HT1080 (cell line): ENCODE measurements at regions not wholly inside any gene's neighbourhood (a gene's known extent, or its start where the extent isn't known, plus 50 kb on each side); places are given as distances from the start of the nearest gene placed in this dataset.
A peak's percentile ranks its signal among the peaks of the same experiment; 100 is the strongest.

ENCODE experiments used
- DNase-seq: peaks from one replicate; pipeline ENCODE4 v3.0.0-alpha.2; 2015; ENCODE audit warnings: low read depth

DNA sequence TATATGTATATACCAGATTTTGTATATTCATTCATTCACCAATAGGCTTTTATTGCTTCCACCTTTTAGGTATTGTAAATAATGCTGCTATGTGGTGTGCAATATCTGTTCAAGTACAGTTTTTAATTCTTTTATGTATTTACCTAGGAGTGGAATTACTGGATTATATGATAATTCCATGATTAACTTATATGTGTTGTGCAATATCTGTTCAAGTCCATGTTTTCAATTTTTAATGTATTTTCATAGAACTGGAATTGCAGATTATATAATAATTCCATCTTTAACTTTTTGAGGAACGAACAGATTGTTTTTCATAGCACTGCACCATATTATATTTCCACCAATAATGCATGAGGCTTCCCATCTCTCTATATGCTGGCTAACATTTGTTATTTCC, 50.6 kb upstream of the L3MBTL4 start:
- DNase-seq, result no peak

DNA sequence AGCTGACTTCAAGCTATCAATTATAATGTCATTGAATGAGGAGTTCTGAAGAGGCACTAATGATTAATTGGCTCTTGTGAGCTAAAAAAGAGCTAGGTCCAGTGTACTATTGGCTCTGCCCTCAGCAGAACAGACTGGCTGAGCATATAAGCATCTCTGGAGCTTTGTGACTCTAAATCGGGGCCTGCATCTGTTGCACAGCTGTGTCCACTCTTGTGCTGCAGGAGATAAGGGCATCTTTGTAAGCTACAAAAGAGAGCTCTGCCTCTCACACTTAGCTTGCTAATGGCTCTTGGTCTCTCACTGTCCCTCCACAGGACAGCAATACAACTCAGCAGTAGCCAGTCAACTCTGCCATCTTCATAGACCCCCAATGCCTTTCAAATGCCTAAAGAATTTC, 61.5 kb upstream of the L3MBTL4 start:
- DNase-seq, result no peak

DNA sequence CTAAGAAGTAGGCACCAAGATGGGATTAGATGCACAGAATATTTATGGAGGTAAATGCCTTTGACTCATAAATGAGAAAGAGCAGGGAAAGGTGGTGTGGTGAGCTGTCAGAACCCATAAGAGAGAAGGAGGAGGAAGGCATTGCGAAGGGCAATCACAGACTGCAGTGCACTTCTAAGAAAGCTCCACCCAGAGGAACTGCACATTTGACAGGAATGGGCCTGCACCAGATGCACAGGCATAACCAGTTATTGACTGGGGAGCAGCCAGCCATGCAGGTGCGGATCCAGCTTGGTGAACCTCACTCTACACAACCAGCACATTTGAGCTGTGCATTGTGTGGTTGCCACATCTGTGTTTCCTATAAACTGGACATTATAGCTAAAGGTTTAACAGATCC, 62.2 kb upstream of the L3MBTL4 start:
- DNase-seq, result no peak

DNA sequence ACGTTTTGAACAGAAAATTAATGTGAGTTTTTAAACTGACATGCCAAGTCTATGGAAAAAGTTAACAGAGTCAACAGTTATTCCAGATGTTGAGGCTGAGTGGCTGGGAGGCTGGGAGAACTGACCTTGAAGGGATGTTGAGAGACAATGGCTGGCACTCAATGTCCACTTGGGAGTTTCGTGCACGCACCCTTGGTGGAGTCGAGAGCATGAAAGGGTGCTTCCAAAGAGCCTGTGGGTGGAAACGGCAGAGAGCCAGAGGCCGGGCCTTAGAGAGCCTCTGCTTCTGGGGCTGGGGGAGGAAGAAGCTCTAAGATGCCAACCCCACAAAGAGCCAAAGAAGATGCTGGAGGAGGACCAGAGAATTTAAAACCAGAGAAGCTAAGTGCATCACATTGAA, 63.4 kb upstream of the L3MBTL4 start:
- no peak for DNase-seq

DNA sequence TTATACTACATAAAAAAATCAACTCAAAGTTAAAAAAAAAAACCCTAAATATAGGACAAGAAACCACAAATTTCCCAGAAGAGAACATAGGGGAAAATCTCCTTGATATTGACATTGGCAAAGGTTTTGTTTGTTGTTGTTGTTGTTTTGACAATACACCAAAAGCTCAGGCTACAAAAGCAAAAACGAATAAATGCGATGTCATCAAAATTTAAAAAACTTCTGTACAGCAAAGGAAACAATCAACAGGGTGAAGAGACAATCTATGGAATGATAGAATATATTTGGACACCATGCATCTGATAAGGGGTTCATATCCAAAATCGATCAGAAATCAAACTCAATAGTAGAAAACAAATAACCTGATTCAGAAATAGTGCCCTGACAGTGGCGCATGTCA, 65.0 kb upstream of the L3MBTL4 start:
- no peak for DNase-seq

DNA sequence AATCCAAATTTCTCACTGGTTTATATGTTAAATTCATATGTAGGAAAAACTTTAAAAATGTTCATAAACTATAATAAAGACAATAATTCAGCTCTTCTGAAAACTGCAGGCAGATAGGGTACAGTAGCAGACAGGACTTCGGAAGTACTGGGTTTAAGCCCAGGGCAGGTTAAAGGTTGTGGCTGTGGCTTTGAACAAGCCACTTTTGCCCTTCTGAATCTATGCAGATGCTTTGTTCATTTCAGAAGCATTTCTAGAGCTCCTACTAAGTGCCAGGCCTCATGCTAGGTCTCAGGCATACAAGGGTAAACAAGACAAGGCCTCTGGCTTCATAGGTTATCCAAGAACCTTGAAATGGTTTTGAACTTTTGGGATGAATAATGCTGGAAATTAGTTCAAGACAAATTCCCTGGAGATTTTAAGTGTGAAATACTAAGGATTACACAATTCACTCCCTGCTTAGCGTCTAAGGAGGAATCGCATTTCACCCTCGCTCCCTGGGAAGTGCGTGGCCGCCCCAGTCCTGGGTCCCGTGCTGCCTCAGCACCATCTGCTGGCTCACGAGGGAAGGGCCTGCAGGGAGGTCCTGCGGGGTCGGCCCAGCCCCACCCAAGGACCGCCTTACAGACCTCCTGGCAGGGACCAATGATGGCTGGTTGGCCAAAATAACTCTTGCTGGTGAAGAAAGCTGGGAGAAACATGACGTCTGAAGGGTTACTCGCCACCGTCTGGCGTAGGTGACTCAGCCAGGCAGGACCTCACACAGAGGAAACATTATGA, 67.7 kb upstream of the L3MBTL4 start:
- DNase-seq, result peak; percentile 67

DNA sequence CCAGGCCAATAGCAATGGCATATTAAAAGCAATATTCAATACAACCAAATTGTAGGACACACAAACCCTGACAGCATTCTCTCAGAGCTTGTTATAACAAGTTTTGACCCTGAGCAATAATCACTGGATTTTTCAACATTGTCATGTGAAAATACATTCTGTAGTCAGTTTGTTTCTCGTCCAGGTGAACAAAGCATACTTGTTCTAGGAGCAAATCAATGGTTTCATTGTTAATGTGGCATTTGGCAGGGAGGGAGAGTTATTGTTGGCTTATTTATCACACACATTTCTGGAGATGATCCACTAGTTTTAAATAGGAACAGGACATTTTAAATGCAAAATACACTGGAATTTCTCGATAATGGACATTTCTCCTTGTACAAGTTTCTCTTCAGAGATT, 69.9 kb upstream of the L3MBTL4 start:
- DNase-seq, result no peak

DNA sequence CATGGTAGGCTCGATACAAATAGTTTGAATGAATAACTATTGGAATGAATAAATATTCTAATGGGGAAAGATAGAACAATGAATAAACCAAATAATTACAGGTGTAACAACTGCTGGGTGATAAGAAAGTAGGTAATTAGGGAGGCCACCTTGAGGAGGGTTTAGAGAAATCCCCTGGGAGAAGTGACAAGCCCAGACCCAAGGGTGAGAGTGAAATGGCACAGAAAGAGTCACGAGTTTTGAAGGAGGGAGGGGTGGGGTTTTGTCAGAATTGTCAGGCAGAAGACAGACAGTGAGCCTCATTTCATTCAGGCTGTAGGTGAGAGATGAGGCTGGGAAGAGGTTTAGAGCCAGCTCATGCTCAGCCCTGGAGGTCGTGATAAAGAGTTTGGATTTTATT, 71.6 kb upstream of the L3MBTL4 start:
- no peak for DNase-seq

DNA sequence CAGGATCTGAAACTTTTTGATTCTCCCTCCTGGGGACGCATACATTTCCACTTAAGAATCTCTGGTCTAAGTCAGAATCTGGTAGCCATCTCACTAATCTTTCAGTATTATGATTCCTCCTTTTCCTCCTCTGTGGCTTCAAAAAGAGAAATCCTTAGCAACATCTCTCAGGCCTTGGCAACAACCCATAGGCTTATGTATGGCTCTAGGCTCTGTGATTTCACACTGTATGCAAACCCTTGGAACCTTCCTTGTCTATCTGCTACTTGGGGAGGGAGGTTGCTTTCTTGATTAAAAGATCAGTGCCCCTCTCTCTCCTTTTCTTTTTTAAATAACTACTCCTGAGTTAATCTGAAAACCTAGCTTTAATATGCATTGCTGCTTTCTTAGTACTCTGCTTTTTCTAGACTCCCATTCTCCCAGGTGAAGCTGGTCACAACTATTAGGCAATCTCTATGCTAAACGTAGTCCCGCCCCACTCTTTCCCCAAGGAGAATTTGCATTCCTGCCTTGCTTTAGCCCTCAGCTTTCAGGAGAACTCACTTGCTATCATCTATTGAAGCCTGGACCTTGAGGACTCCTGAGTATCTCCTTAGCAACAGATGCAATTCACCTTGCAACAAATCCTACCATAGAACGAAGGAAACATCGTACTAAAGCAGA, 72.2 kb upstream of the L3MBTL4 start:
- DNase-seq, result no peak

DNA sequence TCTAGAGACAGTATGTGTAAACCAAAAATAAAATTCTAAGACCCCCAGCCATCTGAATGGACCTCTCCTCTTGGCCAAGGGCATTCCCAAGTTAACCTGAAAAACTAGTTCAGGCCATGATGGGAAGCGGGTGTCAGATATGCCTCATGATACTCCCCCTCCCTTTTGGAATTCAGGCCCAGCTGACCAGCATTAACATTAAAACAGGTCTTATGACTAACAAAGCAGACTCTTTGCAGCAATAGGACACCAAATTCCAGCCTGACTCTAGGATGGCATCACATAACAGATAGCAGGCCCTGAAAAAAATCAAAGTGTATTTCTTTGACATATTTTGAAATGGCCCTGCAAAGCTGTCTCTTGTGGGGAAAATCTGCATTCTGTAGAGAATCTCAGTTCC, 73.3 kb upstream of the L3MBTL4 start:
- no peak for DNase-seq

DNA sequence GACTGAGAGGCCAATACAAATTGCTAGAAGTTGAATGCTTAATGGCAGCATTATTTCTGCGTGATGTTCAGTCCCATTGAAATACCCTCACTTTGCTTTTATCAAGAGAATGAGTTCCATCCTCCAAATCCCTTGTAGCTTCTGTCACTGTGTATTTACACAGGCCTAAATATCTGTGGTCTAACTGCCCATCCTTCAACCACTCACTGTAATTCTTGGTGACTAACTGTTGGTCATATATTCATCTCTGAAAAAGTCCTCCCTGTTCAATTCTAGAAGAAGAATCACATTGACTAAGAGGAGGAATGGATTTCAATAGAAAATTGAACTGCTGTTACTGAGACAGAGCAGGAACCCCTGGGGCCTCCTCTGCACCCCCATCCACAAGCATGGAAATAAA, 74.2 kb upstream of the L3MBTL4 start:
- peak; percentile 10 for DNase-seq

DNA sequence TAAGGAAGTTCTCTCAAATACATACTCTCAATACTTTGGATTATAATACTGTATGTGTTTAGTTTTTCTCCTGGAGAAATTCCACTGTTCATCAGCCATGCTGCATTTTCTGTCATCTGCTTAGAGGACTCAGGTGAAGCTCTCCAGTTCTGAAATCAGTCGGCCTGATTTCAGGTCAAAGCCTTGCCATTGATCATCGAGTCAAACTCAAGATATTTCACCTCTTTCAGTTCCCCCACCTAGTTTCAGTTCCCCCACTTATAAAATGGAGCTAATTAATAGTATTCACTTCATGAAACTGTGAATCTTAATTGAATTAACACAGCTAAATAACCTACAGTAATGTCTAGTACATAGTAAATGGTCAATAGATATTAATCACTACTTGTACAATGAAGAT, 75.3 kb upstream of the L3MBTL4 start:
- no peak for DNase-seq

DNA sequence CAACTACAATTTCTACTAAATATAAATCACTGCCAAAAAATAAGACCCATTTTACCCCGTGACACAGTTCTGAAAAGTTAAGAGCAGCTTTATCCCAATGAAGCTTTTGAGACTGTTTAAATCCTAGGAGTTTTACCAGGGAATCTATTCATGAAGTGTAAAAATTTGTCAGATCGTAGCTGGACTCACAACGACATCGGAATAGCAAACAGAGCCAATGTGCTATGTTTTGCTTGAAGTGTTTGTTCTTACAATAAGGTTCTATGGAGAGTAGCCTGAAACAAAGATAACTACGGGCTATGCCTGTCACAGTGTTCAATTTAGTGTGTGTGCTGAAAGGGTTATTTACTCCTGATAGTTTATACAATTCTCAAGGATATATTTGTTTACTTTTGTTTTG, 78.5 kb upstream of the L3MBTL4 start:
- DNase-seq, result no peak

DNA sequence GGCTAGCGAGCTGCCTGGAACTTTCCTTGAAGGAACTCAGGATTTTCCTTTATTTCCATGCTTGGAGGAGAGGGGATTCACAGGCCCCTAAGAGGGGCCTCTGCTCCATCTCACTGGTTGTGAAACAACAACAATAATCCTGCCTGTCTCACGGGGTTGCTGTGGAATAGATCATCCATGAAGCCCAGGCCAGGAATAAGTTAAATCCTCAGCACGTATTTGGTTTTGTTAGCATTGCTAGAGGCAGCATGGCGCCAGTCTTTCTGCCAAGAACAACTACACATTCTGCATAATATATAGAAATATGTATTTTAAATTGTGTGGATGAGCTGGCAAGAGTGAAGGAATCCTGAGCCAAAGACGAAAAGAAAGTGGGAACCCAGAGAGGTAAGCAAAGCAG, 80.8 kb upstream of the L3MBTL4 start:
- DNase-seq, result no peak

DNA sequence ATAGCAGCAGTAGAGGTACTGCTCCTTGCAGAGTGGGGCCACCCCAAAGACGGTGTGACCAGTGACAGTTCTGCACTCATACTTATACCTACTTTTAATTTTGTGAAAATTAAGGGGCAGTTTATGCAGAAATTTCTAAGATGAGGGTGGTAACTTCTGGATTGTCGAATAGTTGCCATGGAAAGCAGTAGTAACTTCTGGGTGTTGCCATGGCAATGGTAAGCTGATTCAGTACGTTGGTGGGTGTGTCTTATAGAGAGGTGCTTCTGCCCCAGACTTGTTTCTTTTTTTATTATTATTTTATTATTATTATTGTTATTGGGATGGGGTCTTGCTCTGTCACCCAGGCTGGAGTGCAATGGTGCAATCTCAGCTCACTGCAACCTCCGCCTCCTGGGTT, 82.8 kb upstream of the L3MBTL4 start:
- DNase-seq, result no peak

DNA sequence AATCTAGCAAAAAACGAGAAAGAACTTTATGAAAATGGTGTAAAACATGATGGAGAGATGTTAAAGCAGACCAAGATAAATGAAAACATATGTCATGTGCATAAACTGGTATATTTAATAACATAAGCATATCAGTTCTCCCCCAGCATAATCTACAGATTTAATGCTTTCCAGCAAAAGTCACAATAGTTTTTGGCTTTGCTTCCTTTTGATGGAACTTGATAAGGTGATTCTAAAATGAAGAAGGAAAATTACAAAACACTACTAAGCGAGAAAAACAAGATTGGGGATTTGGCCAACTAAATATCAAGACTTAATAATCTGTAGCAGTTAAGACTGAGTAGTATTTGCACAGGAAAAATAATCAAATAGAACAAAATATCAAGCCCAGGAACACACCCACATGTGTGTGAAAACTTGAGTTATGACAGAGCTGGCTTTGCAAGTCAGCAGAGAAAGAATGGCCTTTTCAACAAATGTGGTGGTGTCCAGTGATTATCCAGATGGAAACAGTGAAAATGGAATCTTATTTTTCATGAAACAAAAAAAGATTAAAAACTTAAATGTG, 83.7 kb upstream of the L3MBTL4 start:
- DNase-seq, result no peak

DNA sequence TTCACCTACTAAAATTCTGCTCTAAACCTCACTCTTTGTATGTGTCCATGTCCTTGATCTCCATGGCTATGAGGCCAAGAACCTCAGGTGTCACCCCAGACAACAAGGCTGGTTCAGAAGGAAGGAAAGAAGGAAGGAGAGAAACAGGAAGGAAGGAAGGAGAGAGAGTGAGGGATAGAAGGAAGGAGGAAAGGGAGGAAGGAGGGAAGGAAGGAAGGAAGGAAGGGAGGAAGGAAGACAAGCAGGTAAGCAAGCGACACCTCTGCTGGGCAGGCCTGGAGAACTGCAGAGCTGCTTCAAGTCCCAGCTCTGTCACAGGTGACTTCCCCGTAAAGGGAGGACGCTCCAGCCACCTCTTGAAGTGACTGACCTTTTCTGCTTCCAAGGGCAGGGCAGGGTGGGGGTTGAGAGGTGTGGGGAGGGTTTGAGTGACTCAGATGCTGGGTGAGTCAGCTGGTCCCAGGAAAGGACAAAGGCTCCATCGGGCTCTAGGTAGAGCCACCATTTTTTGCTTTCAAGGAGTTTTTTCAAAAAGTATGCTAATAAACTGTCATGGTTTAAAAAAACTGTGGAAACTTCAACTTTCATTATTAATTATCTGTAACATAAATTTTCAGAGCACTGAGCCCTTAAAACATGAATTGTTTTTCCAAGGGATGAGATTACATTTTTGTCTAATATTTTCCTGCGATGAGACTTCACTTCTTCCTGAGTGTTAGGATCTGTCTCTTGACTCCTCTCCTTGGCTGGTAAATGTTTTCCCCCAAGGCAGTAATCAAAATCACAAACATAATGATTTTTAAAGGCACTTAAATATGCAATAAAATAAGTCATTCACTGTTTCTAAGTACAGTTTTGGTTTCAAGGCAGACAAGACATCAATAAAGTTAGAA, 90.1 kb upstream of the L3MBTL4 start:
- no peak for DNase-seq

DNA sequence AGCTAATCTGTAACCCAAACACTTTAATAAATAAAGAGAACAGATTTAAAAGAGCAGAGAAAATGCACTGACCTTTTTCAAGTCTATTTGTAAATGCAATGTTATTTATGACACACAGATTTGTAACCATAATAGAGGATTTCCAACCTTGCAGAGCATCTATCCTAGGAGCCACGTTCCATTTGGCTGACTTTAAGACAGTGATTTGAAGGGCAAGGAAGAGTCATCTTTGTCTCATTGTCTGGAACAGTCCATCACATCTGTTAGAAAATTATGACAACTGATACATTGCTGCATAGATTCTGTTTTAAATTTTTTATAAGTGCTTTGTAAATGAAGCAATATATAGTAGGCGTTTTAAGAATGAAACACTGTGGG, 90.8 kb upstream of the L3MBTL4 start:
- no peak for DNase-seq

DNA sequence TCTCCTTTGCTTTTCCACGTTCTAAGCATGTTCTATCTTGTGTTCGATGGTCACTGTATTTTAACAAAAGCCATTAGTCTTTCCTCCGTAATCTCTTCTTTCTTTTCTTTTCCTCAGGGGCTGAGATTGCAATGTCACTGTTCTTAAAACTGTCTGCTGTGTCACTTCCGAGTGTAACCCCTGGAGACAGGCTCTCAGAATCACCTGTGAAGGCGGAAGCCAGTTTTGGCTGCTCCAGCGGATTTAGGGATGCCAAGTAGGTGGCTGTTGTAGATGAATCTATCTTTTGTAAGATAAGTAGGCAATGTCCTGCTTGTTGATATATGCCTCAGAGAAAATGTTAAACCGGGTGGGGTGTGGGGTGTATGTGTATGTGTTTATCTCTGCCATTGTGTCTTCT, 94.7 kb upstream of the L3MBTL4 start:
- DNase-seq, result no peak

DNA sequence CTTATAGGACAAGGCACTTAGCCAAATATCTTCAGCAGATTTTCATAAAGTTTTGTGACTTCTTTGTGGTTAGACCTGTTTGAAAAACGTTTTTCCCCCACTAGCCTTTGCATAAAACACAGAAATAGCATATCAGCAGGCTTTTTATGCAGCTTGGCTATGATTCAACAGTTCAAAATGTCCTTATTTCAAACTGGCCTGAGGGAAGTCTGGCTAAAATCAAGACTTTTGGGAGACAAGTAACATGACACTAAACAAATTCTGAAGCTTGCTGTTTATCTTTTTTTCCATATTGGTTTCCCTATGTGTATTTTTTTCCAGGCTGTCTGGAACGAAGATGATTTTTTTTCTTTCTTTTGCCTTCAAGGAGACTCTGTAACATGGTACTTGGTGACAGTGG, 95.1 kb upstream of the L3MBTL4 start:
- no peak for DNase-seq

DNA sequence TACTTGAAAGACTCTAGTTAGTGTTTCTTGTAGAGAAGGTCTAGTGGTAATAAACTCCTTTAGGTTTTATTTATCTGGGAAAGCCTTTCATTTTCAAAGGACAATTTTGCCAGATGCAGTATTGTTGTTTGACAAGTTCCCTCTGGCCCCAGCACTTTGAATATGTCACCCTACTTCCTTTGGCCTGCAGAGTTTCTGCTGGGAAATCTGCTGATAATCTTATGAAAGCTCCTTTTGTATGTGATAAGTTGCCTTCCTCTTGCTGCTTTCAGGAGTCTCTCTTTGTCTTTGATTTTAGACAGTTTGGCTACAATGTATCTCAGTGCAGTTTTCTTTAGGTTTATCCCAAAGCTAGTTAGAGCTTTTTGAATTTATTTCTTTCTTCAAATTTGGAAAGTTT, 106.2 kb upstream of the L3MBTL4 start:
- no peak for DNase-seq

DNA sequence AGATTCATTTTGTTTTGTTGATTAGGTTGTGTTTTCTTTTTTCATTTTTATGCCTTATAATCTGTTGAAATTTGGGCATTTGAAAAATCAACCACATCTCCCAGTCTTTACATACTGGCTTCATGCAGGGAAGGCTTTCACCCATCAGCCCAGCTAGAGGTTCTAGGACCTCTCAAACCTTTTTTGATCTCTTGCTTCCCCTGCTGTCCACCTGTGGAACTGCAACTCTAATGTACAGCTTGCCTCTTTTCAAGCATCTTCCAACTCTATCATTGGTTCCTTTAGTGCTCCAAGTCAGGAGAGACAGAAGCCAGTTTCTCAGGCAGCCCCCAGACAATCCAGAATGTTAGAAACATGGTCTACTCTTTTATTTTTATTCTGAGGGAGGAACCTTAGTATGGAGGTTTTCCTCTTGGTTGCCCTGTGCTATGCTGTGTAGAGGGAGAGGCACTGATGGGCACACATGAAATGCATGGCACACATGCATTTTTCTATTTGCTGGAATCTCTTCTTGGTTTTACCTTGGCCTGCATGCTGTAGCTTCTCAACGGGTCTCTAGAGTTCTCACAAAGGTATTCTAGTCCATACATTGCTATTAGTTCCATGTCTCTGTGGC, 107.2 kb upstream of the L3MBTL4 start:
- DNase-seq, result peak; percentile 25
